T-helper 1 cell (primary cell): ENCODE measurements at regions not wholly inside any gene's neighbourhood (a gene's known extent, or its start where the extent isn't known, plus 50 kb on each side); places are given as distances from the start of the nearest gene placed in this dataset.
"Not testable (repeated sequence)": the region's sequence is repeated elsewhere in the genome, so short reads cannot be mapped to it uniquely, and the experiment has no call there.

Experiments used
- DNase-seq, 5 donors: peaks; one replicate each; pipeline ENCODE4 v3.0.0-alpha.2; 2012 to 2020

- no peak for DNase-seq
Observed at GRCh38 chr1:232715154-232715553, 85.2 kb upstream of the SIPA1L2 start.

- not testable (repeated sequence) for DNase-seq
Observed at GRCh38 chr1:232717911-232718310, 87.3 kb upstream of the MAP10 start.

- no peak for DNase-seq
Observed at GRCh38 chr1:232718928-232719927, 86.0 kb upstream of the MAP10 start.

GRCh38 chr1:232722626-232723025 lies 82.6 kb upstream of the MAP10 start:
- DNase-seq, result no peak

- DNase-seq, result no peak
Observed at GRCh38 chr1:232725305-232726047, 79.7 kb upstream of the MAP10 start.

- no peak for DNase-seq
Observed at GRCh38 chr1:232726048-232726779, 79.0 kb upstream of the MAP10 start.

GRCh38 chr1:232728507-232729263 lies 76.5 kb upstream of the MAP10 start:
- no peak for DNase-seq

GRCh38 chr1:232732344-232732910 lies 72.8 kb upstream of the MAP10 start:
- no peak for DNase-seq

GRCh38 chr1:232737917-232738316 lies 67.3 kb upstream of the MAP10 start:
- no peak for DNase-seq

- DNase-seq, result no peak
Observed at GRCh38 chr1:232743999-232744398, 61.2 kb upstream of the MAP10 start.

- no peak for DNase-seq
Observed at GRCh38 chr1:232744847-232745246, 60.4 kb upstream of the MAP10 start.

- DNase-seq, result not testable (repeated sequence)
Observed at GRCh38 chr1:232745698-232746097, 59.5 kb upstream of the MAP10 start.

GRCh38 chr1:232748910-232749368 lies 56.3 kb upstream of the MAP10 start:
- no peak for DNase-seq

GRCh38 chr1:232751393-232752140 lies 53.6 kb upstream of the MAP10 start:
- no peak for DNase-seq

GRCh38 chr1:232752365-232752764 lies 52.9 kb upstream of the MAP10 start:
- DNase-seq, result no peak

- no peak for DNase-seq
Observed at GRCh38 chr1:232754930-232755329, 50.3 kb upstream of the MAP10 start.
